Astrocyte of the spinal cord (primary cell): ENCODE measurements at regions not wholly inside any gene's neighbourhood (a gene's known extent, or its start where the extent isn't known, plus 50 kb on each side); places are given as distances from the start of the nearest gene placed in this dataset.

ENCODE experiments used
- DNase-seq: peaks from one replicate; pipeline ENCODE4 v3.0.0; 2011; ENCODE audit warnings: low read depth, low spot score
- H3K4me3 ChIP-seq: 2 replicates; pipeline ENCODE4 v1.5.1; 2011; ENCODE audit warnings: low read depth, mild to moderate bottlenecking, low read length, moderate library complexity
- in situ Hi-C: cut with HindIII; loops from 2 replicates; pipeline ENCODE4 v1.10.0; 2017; ENCODE audit warnings: low sequenced_read_pairs
- TF ChIP-seq, protein P1 (sequence below): IDR thresholded peaks from 2 replicates; pipeline ENCODE4 v1.5.1; 2012; ENCODE audit warnings: low read depth, mild to moderate bottlenecking, low read length, inconsistent platforms

DNA sequence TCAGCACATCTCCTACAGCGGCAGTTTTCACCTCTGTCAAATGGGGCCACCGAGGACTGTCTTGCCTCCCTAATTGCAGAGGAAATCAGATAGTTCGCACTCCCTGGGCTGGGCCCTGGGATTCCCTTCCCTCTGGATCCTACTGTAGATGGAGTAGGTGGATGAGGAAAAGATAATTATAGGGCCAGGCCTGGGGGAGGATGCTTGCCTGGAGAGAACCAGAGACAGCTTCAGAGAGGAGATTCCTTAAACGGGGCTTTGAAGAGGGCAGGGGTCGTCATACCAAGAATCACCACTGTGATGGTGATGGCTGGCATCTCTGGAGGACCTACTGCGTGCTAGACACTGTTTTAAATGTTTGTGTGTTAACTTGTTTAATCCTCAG, 50.8 kb upstream of the SLC6A6 start:
- in situ Hi-C loops = no loop called here
- DNase-seq = no peak
- no peak overlapping the region for H3K4me3 ChIP-seq
- TF ChIP-seq, protein P1, sequence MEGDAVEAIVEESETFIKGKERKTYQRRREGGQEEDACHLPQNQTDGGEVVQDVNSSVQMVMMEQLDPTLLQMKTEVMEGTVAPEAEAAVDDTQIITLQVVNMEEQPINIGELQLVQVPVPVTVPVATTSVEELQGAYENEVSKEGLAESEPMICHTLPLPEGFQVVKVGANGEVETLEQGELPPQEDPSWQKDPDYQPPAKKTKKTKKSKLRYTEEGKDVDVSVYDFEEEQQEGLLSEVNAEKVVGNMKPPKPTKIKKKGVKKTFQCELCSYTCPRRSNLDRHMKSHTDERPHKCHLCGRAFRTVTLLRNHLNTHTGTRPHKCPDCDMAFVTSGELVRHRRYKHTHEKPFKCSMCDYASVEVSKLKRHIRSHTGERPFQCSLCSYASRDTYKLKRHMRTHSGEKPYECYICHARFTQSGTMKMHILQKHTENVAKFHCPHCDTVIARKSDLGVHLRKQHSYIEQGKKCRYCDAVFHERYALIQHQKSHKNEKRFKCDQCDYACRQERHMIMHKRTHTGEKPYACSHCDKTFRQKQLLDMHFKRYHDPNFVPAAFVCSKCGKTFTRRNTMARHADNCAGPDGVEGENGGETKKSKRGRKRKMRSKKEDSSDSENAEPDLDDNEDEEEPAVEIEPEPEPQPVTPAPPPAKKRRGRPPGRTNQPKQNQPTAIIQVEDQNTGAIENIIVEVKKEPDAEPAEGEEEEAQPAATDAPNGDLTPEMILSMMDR = no peak

- no peak for DNase-seq
- TF ChIP-seq, protein P1 = no peak
- in situ Hi-C loops = no loop called here
- no peak overlapping the region for H3K4me3 ChIP-seq
Observed at GRCh38 chr3:14352002-14352627, 50.3 kb upstream of the SLC6A6 start.
